B cell (primary cell): ENCODE measurements at regions not wholly inside any gene's neighbourhood (a gene's known extent, or its start where the extent isn't known, plus 50 kb on each side); places are given as distances from the start of the nearest gene placed in this dataset.

Experiments used
- ATAC-seq: fragments of 200-7000 bp; cut with Tn5 transposase; one replicate; pipeline ENCODE4 v1.10.0; 2021; ENCODE audit warnings: low read depth, mild to moderate bottlenecking, moderate number of reproducible peaks, moderate library complexity
- CTCF ChIA-PET: fragments of 350-600 bp; sonication (Branson Sonifier 250); formaldehyde crosslinking; loops from one replicate; lab custom pipeline; 2021; ENCODE audit warnings: antibody characterized with exemption, inconsistent platforms; lab: Charles Lee
- POLR2A ChIA-PET: fragments of 350-600 bp; sonication (Branson Sonifier 250); formaldehyde crosslinking; loops from one replicate; lab custom pipeline; 2021; ENCODE audit warnings: antibody characterized with exemption; lab: Charles Lee
- DNase-seq: peaks from one replicate; pipeline ENCODE4 v3.0.0; 2013
- H2AFZ ChIP-seq: 2 replicates; pipeline ENCODE4 v1.6.1; 2012; ENCODE audit warnings: mild to moderate bottlenecking, low read depth, low read length; ENCODE audit not compliant: insufficient read depth, poor library complexity, severe bottlenecking
- H3K27ac ChIP-seq, 2 donors: 1 replicate in 1 of 2; 2 replicates in 1 of 2; pipeline ENCODE4 v1.5.1; 2012 to 2013; ENCODE audit warnings: low read length in 2 of 2, mild to moderate bottlenecking in 2 of 2, moderate library complexity in 1 of 2
- H3K27me3 ChIP-seq, 4 experiments: fragments of 200-600 bp in 1 of 4; sonication (generic) in 1 of 4; replicated peaks in 1 of 4; 1 replicate in 2 of 4; 2 replicates in 2 of 4; pipeline versions ENCODE4 v1.6.1 to v1.7.0; 2013 to 2016; ENCODE audit warnings: low read length in 3 of 4, mild to moderate bottlenecking in 2 of 4, mixed read lengths in 1 of 4, moderate library complexity in 1 of 4; ENCODE audit not compliant: insufficient read depth in 4 of 4, control insufficient read depth in 3 of 4; ENCODE audit errors: control extremely low read depth in 1 of 4
- H3K36me3 ChIP-seq, 2 experiments: replicated peaks in 1 of 2; 1 replicate in 1 of 2; 2 replicates in 1 of 2; pipeline versions ENCODE4 v1.6.1 to v1.7.1; 2013; ENCODE audit warnings: low read length in 1 of 2; ENCODE audit not compliant: insufficient read depth in 2 of 2, control insufficient read depth in 1 of 2; ENCODE audit errors: control extremely low read depth in 1 of 2, extremely low read depth in 1 of 2
- H3K4me1 ChIP-seq, 2 donors: fragments of 200-600 bp in 1 of 2; sonication (generic) in 1 of 2; 1 replicate in 1 of 2; 2 replicates in 1 of 2; pipeline versions ENCODE4 v1.5.1 to v1.6.1; 2013 to 2017; ENCODE audit warnings: low read length in 2 of 2; ENCODE audit not compliant: control insufficient read depth in 2 of 2, insufficient read depth in 2 of 2
- H3K4me2 ChIP-seq: replicated peaks from 2 replicates; pipeline ENCODE3; 2012; ENCODE audit warnings: mild to moderate bottlenecking, low read depth, low read length; ENCODE audit not compliant: poor library complexity, severe bottlenecking
- H3K4me3 ChIP-seq, 5 experiments: fragments of 200-600 bp in 1 of 5; sonication (generic) in 1 of 5; 1 replicate in 3 of 5; 2 replicates in 2 of 5; pipeline versions ENCODE4 v1.5.1 to v1.7.0; 2011 to 2016; ENCODE audit warnings: low read length in 4 of 5, mild to moderate bottlenecking in 4 of 5, low read depth in 2 of 5, control low read depth in 1 of 5, moderate library complexity in 1 of 5; ENCODE audit not compliant: insufficient read depth in 1 of 5; ENCODE audit errors: control extremely low read depth in 1 of 5, extremely low read depth in 1 of 5
- H3K79me2 ChIP-seq: fragments of 200-600 bp; sonication (generic); one replicate; pipeline ENCODE4 v1.6.0; 2016; ENCODE audit warnings: low read length; ENCODE audit not compliant: control insufficient read depth, insufficient read depth
- H3K9ac ChIP-seq: fragments of 200-600 bp; sonication (generic); 2 replicates; pipeline ENCODE4 v1.6.1; 2017; ENCODE audit warnings: mild to moderate bottlenecking, low read length, moderate library complexity
- H3K9me3 ChIP-seq, 3 donors: one replicate each; pipeline versions ENCODE4 v1.6.1 to v1.7.1; 2013; ENCODE audit warnings: low read length in 2 of 3; ENCODE audit not compliant: control insufficient read depth in 2 of 3, insufficient read depth in 1 of 3; ENCODE audit errors: control extremely low read depth in 1 of 3
- H4K20me1 ChIP-seq: 2 replicates; pipeline ENCODE4 v1.6.0; 2012; ENCODE audit warnings: mild to moderate bottlenecking, low read length; ENCODE audit not compliant: insufficient read depth, control insufficient read depth, poor library complexity, severe bottlenecking
- H3K27ac Mint-ChIP-seq: one replicate; pipeline ENCODE4 v1.8.0; 2021; ENCODE audit warnings: mixed read lengths
- H3K27me3 Mint-ChIP-seq: one replicate; pipeline ENCODE4 v1.8.0; 2021; ENCODE audit warnings: mixed read lengths
- H3K4me1 Mint-ChIP-seq: one replicate; pipeline ENCODE4 v1.8.0; 2021; ENCODE audit warnings: mixed read lengths
- H3K4me3 Mint-ChIP-seq: one replicate; pipeline ENCODE4 v1.8.0; 2021; ENCODE audit warnings: mixed read lengths
- H3K9me3 Mint-ChIP-seq: one replicate; pipeline ENCODE4 v1.8.0; 2022; ENCODE audit warnings: mixed read lengths; ENCODE audit not compliant: insufficient read depth
- CTCF ChIP-seq: fragments of 200-600 bp; IDR thresholded peaks from one replicate; pipeline ENCODE4 v1.8.0; 2022; ENCODE audit warnings: antibody characterized with exemption, mild to moderate bottlenecking
- EZH2 ChIP-seq: IDR thresholded peaks from 2 replicates; pipeline ENCODE4 v1.6.1; 2012; ENCODE audit warnings: borderline replicate concordance, low read depth, mild to moderate bottlenecking, moderate library complexity, low read length; ENCODE audit not compliant: insufficient read depth, poor library complexity, severe bottlenecking
- WGBS: methylation state at CpG from one replicate; pipeline ENCODE4 v1.1.5; 2013; ENCODE audit warnings: missing lambda C conversion rate; ENCODE audit not compliant: insufficient coverage; 5-methylcytosine and 5-hydroxymethylcytosine counted together
- intact Hi-C: fragments of 100-400 bp; cut with micrococcal nuclease; formaldehyde crosslinking; loops from one replicate; pipeline ENCODE4 v1.10.0; 2022

GRCh38 chr6:65798280-65799014 lies 91.4 kb upstream of the EYS start:
- Mint-ChIP-seq H3K27me3 (no peaks in the 10 kb centered on the region), H3K4me1 (no peaks in the 10 kb centered on the region), H3K4me3 (no peak overlapping the region), H3K27ac (no peak overlapping the region), H3K9me3 (peaks cover 6% of the 10 kb centered on the region)
- Histone ChIP-seq H3K9me3 (peaks cover 0 to 2% (median 0%) of the 10 kb centered on the region in 3 donors), H2AFZ (no peak overlapping the region), H3K27me3 (no peaks in the 10 kb centered on the region), H3K4me2 (no peak overlapping the region), H3K79me2 (no peaks in the 10 kb centered on the region), H3K4me3 (no peak overlapping the region), H3K9ac (no peak overlapping the region), H4K20me1 (no peaks in the 10 kb centered on the region), H3K4me1 (no peaks in the 10 kb centered on the region), H3K36me3 (no peaks in the 10 kb centered on the region), H3K27ac (no peak overlapping the region)
- POLR2A ChIA-PET, result no interaction called here
- 100% methylated on average over 1 of the region's 3 CpGs for WGBS
- DNase-seq, result no peak
- TF ChIP-seq EZH2 (no peak), CTCF (no peak)
- ATAC-seq, result no peak
- intact Hi-C loops, result no loop called here
- CTCF ChIA-PET, result no interaction called here

DNA sequence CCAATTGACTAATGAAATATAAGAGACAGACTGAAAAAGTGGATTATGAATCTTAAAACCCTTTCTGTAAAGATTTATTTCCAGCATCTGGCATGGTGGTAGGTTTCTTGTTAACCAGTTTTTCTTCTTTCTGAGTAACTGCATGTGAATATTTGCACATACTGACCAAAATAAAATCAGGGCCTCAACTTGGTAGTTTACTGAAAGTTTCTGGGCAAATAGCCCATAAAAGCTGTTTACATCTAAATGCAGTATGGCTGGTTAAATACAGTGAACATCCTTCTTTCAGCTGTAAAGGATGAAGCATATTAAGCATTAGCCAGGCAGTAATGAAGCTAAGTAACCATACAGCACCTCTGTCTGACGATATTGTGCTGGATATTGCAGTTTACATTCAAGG lies 83.6 kb upstream of the EYS start:
- H3K27ac ChIP-seq, result no peak overlapping the region
- H3K9me3 ChIP-seq, result peaks cover 0 to 11% (median 0%) of the 10 kb centered on the region in 3 donors
- H3K36me3 ChIP-seq, result no peaks in the 10 kb centered on the region
- H3K4me1 ChIP-seq, result no peaks in the 10 kb centered on the region
- peaks cover 6% of the 10 kb centered on the region for H3K9me3 Mint-ChIP-seq
- H3K4me1 Mint-ChIP-seq, result no peaks in the 10 kb centered on the region
- no peaks in the 10 kb centered on the region for H3K27me3 Mint-ChIP-seq
- no peak overlapping the region for H3K9ac ChIP-seq
- no peak overlapping the region for H3K4me3 Mint-ChIP-seq
- TF ChIP-seq EZH2, result no peak
- no peak for TF ChIP-seq CTCF
- H3K79me2 ChIP-seq, result no peaks in the 10 kb centered on the region
- no peaks in the 10 kb centered on the region for H3K27me3 ChIP-seq
- POLR2A ChIA-PET, result no interaction called here
- WGBS, result no CpG with 5 or more reads among the region's 1 CpG
- ATAC-seq (no peak), DNase-seq (no peak)
- no peak overlapping the region for H3K4me2 ChIP-seq
- no peaks in the 10 kb centered on the region for H4K20me1 ChIP-seq
- H3K4me3 ChIP-seq, result no peak overlapping the region
- no peak overlapping the region for H2AFZ ChIP-seq
- no peak overlapping the region for H3K27ac Mint-ChIP-seq
- intact Hi-C loops, result no loop called here
- CTCF ChIA-PET, result no interaction called here
